Limb (tissue), 2 donors: ENCODE measurements at regions not wholly inside any gene's neighbourhood (a gene's known extent, or its start where the extent isn't known, plus 50 kb on each side); places are given as distances from the start of the nearest gene placed in this dataset.
A peak's percentile ranks its signal among the peaks of the same experiment; 100 is the strongest.

Source experiments
- DNase-seq, 2 donors: peaks; one replicate each; pipeline ENCODE4 v3.0.0-alpha.2; 2016; ENCODE audit errors: extremely low spot score in 2 of 2

DNA sequence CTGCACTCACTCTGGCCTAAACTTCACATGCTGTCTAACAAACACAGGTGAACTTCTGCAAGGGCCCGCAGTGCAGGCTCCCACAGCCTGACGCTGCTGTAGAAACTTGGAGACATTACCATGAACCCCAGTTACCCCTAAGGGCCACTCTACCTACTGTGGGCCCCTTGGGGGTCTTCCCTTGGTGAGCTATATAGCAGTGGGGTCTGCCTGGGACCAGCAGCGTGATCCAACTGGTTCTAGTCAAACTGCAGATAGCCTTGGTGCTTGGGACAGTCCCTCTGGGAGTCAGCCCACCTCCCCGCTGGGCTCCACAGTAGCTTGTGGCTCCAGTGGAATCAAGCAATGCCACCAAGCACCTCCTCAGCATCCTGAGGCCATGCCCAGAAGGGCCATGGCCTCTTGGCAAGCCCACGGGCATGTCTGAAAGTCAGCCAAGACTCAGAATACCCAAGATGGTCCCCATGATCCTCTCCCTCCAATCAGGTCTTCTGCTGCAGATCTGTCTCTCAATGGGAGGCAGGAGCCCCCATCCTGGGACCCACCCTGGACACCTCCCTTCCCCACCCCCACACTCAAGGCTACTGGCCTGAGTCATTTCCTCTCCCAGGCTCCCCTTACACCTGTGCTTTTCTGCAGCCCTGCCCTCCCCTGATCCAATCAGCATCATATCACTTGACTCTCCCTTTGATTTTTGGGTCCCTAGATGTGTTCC, 230.0 kb upstream of the IRX1 start:
- DNase-seq = peak in 1 of 2 donors; percentile 3

- DNase-seq = peak in 1 of 2 donors; percentile 10
These were observed 230.7 kb upstream of the IRX1 start for GRCh38 chr5:3364941-3365340.

DNA sequence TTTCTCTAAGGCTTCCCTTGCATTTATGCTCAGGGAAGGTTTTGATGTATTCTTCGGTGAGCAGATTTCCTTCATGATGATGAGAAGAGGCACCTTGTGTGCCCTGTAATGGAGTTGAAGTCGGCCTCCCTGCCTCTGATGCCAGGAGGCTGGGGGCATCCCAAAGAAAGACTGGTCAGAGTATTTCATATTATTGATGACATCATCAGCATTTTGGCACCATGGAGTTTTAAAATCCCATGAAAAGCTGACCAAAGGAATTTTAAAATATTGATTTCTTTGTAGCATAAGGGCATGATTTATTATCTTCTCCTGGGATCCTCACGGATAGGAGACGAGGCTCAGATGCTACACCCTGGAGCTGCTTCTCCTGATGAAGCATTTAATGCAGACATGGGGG, 231.2 kb upstream of the IRX1 start:
- DNase-seq = no peak

DNA sequence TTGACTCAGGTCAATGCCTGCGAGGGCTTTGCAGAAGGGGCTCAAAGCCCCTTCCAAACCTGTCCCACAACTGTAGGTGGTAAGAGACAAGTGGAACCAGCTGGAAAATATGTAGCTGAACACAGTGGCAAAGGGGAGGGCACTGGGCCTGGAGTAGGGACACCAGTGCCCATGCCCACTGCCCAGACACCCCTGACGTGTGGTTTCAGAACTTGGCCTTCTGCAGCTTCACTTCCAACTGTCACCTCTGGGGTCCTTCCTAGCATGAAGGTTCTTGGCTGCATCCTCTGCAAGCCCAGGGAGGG, 233.1 kb upstream of the IRX1 start:
- DNase-seq = peak in 1 of 2 donors; percentile 14

- peak in 1 of 2 donors; percentile 7 for DNase-seq
These were observed 233.6 kb upstream of the IRX1 start for GRCh38 chr5:3361811-3362605.

DNA sequence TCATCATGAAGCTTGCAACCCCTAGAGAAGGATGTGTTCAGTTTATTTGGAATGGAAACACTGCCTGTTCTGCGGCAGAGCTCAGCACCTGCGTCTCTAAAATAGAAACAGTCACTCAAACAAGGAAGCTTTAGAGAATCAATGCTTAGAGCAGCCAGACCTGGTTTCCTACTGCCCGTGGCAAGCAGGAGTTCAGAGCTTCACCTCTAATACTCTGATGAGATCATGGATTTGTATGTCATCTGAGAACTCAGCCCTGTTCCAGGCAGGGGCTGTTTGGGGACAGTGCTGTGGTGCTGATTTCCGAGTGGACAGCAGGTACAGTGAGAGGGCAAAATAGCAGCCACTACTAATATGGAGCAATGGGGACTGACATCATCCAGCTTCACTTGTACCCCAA, 236.0 kb upstream of the IRX1 start:
- peak in 1 of 2 donors; percentile 23 for DNase-seq

GRCh38 chr5:3357291-3357690, 238.3 kb upstream of the IRX1 start:
- DNase-seq = peak in 1 of 2 donors; percentile 6

DNA sequence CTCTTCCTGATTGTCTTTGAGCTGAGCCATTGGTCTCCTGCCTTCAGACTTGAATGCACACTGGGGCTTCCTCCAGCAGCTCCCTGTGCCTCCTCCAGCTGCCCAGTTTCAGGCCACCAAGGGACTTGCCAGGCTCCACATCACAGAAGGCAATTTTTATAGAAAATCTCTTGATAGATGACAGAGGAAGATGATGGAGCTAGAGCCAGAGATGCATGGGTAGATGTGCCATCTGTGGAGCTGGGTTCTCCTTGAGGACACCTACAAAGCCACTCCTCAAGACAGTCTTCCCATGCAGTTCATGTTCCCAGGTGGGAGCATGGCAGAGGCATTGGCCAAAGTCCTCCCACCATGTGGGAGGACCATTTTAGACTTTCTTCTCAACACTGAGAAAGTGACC, 239.6 kb upstream of the IRX1 start:
- no peak for DNase-seq

DNA sequence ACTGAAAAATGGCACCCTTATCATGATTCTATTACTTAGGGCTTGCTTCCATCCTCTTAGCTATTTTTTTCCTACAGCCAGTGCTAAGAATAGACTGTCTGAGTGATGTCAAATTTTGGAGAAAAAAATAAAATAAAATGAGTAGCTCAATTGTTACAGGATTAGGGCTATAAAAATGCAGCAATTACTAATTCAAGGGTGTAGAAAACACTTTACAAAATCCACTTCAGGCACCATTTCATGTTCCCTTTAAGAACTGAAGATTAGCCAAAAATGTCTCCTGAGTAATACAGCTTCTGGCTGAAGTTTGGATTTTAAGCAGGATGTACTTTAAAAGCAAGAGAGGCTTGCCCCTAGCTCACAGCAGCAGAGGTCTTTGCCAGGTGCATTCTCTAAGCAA, 240.5 kb upstream of the IRX1 start:
- DNase-seq = peak in 1 of 2 donors; percentile 4

DNA sequence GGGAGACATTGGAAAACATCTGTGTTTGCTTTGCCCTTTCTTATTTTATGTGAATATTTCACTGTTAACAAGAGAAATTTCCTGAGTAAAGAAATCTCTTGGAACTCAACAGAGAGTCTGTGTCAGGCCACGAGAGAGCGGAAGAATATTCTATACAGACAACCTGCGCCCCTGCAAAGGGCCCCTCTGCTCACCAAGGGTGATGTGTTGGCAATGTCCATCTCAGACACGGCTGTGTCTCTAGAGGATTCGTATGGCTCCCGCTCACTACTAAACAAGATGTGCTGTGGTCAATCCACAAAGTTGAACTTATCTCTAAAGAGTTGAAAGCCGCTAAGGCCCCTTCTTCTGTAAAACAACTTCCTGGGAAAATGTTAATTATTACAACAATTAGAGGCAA, 241.0 kb upstream of the IRX1 start:
- DNase-seq = peak in 1 of 2 donors; percentile 15

GRCh38 chr5:3353561-3353960, 242.1 kb upstream of the IRX1 start:
- peak in 1 of 2 donors; percentile 12 for DNase-seq

- peak in 1 of 2 donors; percentile 12 for DNase-seq
These were observed 242.9 kb upstream of the IRX1 start for GRCh38 chr5:3352711-3353110.

DNA sequence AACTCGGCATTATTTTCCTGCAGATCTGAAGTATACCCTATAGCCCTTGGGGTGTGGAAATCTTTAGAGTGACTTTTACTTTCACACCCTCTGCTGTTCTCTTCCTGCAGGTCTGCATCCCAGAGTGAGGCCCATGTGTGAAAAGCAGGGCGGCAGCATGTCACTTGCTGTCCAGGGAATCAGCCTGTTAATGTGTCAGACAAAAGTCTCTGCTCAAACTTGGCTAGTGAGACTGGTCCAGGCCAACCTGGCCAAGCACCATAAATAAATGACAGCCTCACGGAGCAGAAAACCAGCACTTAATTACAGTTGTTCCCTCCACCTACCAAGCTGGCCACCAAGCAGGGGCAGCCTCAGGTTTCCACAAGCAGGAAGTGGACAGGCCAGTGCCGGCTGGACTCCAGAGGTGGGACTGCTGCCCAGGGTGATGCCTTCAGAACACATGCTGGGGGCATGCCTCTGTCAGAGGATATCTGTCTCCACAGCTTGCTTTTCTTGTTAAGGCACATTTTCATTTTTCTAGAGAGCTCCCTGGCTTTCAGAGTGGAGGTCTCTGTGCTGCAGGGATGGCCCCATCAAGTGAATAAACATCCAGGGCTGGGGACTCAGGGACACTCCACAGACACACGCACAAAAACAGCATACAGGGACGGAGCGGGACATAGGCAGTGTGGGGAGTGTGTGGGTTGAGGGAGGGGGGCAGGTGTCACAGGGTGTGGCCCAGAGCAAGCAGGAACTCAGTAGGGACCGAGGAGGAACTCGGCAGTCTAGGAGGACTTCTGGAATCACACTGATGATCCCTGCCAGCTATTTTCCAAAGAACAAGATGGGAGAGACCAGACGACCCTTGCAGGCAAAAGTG, 243.8 kb upstream of the IRX1 start:
- peak in 1 of 2 donors; percentile 10 for DNase-seq

- peak in 1 of 2 donors; percentile 9 for DNase-seq
These were observed 244.9 kb upstream of the IRX1 start for GRCh38 chr5:3350781-3351180.

DNA sequence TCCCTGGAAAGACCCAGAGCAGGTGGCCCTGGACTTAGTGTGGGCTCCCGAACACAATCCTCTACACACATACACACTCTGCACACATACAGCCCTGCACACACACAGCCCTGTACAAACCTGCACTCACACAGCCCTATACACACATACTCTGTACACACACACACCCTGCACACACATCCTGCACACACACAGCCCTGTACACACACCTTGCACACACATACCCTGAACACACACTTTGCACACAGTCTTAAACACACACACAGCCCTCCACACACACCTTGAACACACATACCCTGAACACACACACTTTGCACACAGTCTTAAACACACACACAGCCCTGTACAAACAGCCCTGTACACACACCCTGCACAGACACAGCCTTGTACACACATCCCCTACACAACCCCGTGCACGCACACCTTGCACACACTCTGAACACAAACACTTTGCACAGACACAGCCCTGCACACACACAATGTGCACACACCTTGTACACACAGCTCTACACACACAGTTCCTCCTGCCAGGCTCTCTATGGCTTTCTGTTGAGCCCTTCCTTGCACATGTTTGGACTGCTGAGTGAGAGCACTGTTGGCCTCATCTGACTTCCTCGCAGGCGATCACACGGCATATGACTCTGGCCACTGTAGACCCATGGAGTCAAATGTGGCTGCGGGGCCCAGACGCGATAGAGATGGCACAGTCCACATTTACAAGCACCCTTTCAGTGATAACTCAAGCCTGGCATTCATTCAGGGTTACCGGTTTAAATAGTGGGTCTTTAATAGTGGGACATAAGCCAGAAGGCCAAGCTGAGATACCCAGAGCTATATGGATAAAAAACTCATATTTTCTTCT, 245.7 kb upstream of the IRX1 start:
- peak in 1 of 2 donors; percentile 2 for DNase-seq

DNA sequence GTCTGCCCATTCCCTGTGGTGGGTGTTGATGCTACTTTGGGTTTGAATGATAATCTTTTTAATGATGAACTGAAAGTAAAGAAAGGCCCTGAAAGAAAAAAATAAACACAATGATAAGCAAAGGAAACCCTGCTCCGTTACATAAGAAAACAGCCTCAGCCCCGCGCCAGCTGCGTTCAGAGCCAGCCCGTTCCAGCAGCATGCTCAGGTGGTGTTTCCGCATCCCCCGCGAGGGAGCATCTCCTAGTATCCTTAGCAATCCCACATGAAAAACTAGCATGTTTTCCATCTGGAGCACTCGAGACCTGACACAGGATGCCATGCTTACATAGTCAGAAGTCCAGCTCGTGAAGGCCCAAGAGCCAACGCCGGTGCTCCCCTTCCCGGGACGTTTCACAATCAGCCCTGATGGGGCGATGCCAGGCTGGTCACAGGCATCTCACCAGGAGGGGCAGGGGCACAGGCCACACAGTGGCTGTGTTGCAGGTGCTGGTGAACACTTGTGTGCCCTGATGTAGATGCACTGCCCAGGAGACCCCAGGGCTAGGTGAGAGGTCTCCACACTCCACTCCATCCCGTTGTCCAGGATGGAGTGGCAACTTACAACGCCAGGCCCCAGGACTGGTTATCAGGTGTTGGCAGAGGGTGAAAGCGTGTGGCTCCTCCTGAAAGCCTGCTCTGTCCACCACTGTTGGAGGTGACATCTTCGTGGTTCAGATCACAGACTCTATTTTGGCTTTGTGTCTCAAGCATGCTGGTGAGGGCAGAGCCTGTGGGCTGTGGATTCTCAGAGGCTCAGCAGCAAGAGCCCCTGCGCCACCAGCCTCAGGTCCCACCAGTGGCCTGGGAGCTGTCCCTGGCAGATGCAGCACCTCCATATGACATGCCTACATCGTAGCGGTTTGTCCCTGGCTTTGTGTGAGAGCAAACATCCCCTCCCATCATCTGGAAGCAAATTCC, 246.8 kb upstream of the IRX1 start:
- DNase-seq = peak in 1 of 2 donors; percentile 7

GRCh38 chr5:3347741-3348140, 247.9 kb upstream of the IRX1 start:
- DNase-seq = peak in 1 of 2 donors; percentile 0

DNA sequence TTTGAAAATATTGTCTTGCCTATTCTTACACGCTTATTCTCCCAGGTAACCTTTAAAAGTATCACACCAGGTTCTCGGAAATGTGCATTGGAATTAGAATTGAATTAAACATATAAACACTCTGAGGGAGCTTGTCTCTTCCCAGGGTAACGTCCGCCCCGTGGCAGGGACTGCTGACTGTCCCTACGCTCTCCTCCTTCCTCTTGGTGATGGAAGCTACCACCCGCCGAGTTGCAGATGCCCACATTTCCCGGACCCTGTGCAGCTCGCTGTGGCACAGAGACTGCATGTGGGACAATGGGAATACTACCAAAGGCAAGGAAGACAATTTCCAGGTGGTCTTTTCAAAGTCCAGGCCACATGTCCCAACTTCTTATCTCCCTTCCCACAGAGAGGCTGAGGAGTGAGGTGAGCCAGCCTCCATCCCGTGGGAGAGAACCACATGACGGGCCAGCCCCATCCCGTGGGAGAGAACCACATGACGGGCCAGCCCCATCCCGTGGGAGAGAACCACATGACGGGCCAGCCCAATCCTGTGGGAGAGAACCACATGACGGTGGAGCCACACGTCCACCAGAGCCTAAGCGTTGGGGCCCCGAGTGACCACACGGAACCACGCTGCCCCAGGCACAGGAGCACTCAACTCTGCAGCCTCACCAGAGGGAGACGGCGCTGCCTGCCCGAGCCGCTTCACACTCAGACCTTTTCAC, 249.4 kb upstream of the IRX1 start:
- DNase-seq = no peak

DNA sequence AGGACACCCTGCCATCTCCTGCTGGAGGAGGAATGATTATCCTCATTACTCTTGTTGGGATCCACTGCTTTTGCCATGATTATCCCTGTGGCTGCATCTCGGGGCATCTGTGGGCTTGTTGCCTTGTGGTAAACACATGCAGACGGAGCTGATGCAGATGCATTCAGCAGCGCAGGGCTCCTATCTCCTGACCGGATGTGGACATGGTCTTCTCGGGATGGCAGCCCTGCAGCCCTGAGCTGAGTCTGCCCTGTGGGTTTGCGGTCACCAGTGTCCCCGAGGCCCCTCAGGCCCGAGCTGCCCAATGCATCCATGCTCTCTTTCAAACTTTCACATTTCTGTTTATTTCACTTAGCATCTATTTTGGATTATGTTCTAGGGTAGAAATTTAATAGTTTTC, 250.4 kb upstream of the IRX1 start:
- no peak for DNase-seq
